H1 (cell line): ENCODE measurements at regions not wholly inside any gene's neighbourhood (a gene's known extent, or its start where the extent isn't known, plus 50 kb on each side); places are given as distances from the start of the nearest gene placed in this dataset.

Source experiments
- BCL11A ChIP-seq, 2 experiments: IDR thresholded peaks; one replicate each; pipeline ENCODE4 v1.6.1; 2011; ENCODE audit warnings: low read depth in 2 of 2, low read length in 2 of 2, mild to moderate bottlenecking in 2 of 2
- JUN ChIP-seq: IDR thresholded peaks from 2 replicates; pipeline ENCODE4 v1.6.1; 2011; ENCODE audit warnings: low read depth, mild to moderate bottlenecking, improper control_type of control experiment, low read length
- NANOG ChIP-seq: IDR thresholded peaks from 2 replicates; pipeline ENCODE4 v1.6.1; 2011; ENCODE audit warnings: low read length, low read depth, mild to moderate bottlenecking, inconsistent platforms; ENCODE audit not compliant: insufficient read depth, poor library complexity, severe bottlenecking

DNA sequence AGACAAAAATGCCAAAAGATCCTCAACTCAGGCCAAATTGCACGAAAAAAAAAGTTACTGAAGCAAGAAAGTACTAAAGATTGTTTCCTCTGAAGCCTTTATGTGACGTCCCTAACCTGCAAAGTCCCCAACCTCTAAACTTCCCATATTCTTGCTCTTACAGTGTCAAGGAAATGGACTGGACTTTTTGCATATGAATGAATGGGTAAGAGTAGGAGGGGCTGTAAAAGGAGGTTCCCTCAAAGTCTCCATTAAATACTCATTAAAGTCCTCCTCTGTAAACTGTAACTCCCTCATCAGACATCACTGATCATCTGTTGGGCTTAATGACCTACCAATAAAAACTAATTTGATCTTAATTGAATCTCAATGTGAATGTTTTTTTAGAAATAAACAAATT, 164.8 kb upstream of the STEAP1 start (continued):
- TF ChIP-seq JUN (no peak), BCL11A (IDR thresholded peaks at IDR 0.05; ENCODE audit: low read depth in 2 of 2, low read length in 2 of 2) (no peak), NANOG (no peak)
